A549 (cell line): ENCODE measurements at regions not wholly inside any gene's neighbourhood (a gene's known extent, or its start where the extent isn't known, plus 50 kb on each side); places are given as distances from the start of the nearest gene placed in this dataset.

ENCODE experiments used
- CTCF ChIP-seq: fragments of >200 bp; sonication (Bioruptor Twin); formaldehyde crosslinking; IDR thresholded peaks from 3 replicates; pipeline ENCODE4 v1.5.1; 2016
- ELK1 ChIP-seq: fragments of 150-350 bp; IDR thresholded peaks from 2 replicates; pipeline ENCODE4 v1.6.1; 2014; ENCODE audit warnings: low read depth, mild to moderate bottlenecking, low read length
- ESRRA ChIP-seq: fragments of 150-350 bp; IDR thresholded peaks from 2 replicates; pipeline ENCODE4 v1.6.1; 2014; ENCODE audit warnings: mild to moderate bottlenecking, low read length, borderline replicate concordance
- HDAC2 ChIP-seq: fragments of 200-600 bp; sonication (generic); IDR thresholded peaks from 2 replicates; pipeline ENCODE4 v1.6.1; 2016
- POLR2A ChIP-seq: IDR thresholded peaks from 2 replicates; pipeline ENCODE4 v1.6.1; 2012; ENCODE audit warnings: mild to moderate bottlenecking, low read length
- RAD21 ChIP-seq, 2 experiments: fragments of >200 bp in 1 of 2; sonication (Bioruptor Twin) in 1 of 2; formaldehyde crosslinking in 1 of 2; IDR thresholded peaks in 1 of 2; conservative IDR thresholded peaks in 1 of 2; 2 replicates in 1 of 2; 3 replicates in 1 of 2; pipeline ENCODE4 v1.6.1; 2012 to 2018; ENCODE audit warnings: inconsistent platforms in 1 of 2
- RNF2 ChIP-seq: fragments of 200-600 bp; sonication (generic); IDR thresholded peaks from 2 replicates; pipeline ENCODE4 v1.6.1; 2016; ENCODE audit warnings: low read depth, mild to moderate bottlenecking, antibody characterized with exemption, moderate library complexity, borderline replicate concordance
- SREBF2 ChIP-seq: fragments of 450-650 bp; IDR thresholded peaks from 2 replicates; pipeline ENCODE4 v1.6.1; 2014; ENCODE audit warnings: mild to moderate bottlenecking, moderate library complexity
- ZFP36 ChIP-seq: fragments of 450-650 bp; IDR thresholded peaks from 2 replicates; pipeline ENCODE4 v1.6.1; 2014; ENCODE audit warnings: borderline replicate concordance; ENCODE audit not compliant: partially characterized antibody

GRCh38 chr3:18625085-18625484, 199.9 kb upstream of the SATB1 start:
- TF ChIP-seq ZFP36 (no peak), CTCF (no peak), POLR2A (no peak), SREBF2 (no peak), RNF2 (no peak), ELK1 (no peak), RAD21 (conservative IDR thresholded peaks at IDR 0.05 in 1 of 2, IDR thresholded peaks at IDR 0.05 in 1 of 2) (no peak), HDAC2 (no peak), ESRRA (no peak)
